ENCODE measurements at regions not wholly inside any gene's neighbourhood (a gene's known extent, or its start where the extent isn't known, plus 50 kb on each side); places are given as distances from the start of the nearest gene placed in this dataset.

DNA sequence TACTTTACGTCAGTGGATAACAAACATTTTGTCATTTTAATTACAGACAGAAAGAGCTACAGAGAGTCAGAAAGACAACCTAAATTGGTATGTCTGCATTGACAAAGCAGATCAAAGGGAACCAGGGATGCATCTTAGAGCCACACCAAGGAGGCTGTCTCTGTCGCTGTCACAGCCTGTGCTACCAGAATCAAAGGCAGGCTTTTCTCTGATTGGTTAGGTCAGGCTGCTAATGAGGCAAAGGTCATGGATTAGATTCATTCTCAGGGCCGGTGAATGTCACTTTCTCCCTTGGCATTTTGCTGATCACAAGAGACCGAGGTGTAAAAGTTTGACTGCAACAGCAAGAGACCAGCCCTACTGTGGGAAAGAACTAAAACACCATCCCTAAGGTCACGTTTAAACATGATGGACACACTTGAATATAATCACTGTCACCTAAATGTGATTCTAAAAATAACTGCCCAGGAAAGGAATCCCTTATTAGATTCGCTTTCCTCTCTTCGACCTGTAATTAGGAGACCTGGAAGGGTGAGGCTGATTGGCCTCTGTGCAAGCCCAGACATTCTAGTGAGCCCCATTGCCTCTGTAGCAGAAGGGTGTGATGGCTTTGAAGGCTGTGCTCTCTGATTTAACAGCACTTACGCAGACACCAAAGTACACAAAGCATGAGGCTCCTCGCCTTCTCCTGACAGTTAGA lies 314.4 kb upstream of the NBEA start:
- TF ChIP-seq POLR2A (IDR thresholded peaks at IDR 0.05) (no peak), POLR2AphosphoS5 (IDR thresholded peaks at IDR 0.05) (no peak)
- TF ChIP-seq, protein P1, sequence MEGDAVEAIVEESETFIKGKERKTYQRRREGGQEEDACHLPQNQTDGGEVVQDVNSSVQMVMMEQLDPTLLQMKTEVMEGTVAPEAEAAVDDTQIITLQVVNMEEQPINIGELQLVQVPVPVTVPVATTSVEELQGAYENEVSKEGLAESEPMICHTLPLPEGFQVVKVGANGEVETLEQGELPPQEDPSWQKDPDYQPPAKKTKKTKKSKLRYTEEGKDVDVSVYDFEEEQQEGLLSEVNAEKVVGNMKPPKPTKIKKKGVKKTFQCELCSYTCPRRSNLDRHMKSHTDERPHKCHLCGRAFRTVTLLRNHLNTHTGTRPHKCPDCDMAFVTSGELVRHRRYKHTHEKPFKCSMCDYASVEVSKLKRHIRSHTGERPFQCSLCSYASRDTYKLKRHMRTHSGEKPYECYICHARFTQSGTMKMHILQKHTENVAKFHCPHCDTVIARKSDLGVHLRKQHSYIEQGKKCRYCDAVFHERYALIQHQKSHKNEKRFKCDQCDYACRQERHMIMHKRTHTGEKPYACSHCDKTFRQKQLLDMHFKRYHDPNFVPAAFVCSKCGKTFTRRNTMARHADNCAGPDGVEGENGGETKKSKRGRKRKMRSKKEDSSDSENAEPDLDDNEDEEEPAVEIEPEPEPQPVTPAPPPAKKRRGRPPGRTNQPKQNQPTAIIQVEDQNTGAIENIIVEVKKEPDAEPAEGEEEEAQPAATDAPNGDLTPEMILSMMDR (IDR thresholded peaks at IDR 0.05 in 8 of 11, conservative IDR thresholded peaks at IDR 0.05 in 3 of 11): no peak

Measured in spleen (tissue), 7 donors.